ENCODE measurements at regions not wholly inside any gene's neighbourhood (a gene's known extent, or its start where the extent isn't known, plus 50 kb on each side); places are given as distances from the start of the nearest gene placed in this dataset.

GRCh38 chr12:107446476-107446875 lies 239.1 kb upstream of the PWP1 start:
- H3K4me3 ChIP-seq (ENCODE audit: low read depth, low read length) = no peak overlapping the region
- DNase-seq (ENCODE audit: low read depth) = no peak
- no peak for TF ChIP-seq CTCF (IDR thresholded peaks at IDR 0.05; ENCODE audit: insufficient read depth, low read length)

GRCh38 chr12:107447336-107447735 lies 238.3 kb upstream of the PWP1 start:
- no peak for DNase-seq (ENCODE audit: low read depth)
- no peak overlapping the region for H3K4me3 ChIP-seq (ENCODE audit: low read depth, low read length)
- no peak for TF ChIP-seq CTCF (IDR thresholded peaks at IDR 0.05; ENCODE audit: insufficient read depth, low read length)

GRCh38 chr12:107448198-107448597 lies 237.4 kb upstream of the PWP1 start:
- DNase-seq (ENCODE audit: low read depth) = peak; percentile 36
- H3K4me3 ChIP-seq (ENCODE audit: low read depth, low read length) = no peak overlapping the region
- peak; percentile 66 for TF ChIP-seq CTCF (IDR thresholded peaks at IDR 0.05; ENCODE audit: insufficient read depth, low read length)

GRCh38 chr12:107449891-107450290 lies 235.7 kb upstream of the PWP1 start:
- DNase-seq (ENCODE audit: low read depth) = peak; percentile 28
- TF ChIP-seq CTCF (IDR thresholded peaks at IDR 0.05; ENCODE audit: insufficient read depth, low read length) = no peak
- no peak overlapping the region for H3K4me3 ChIP-seq (ENCODE audit: low read depth, low read length)

GRCh38 chr12:107450541-107450940 lies 235.1 kb upstream of the PWP1 start:
- TF ChIP-seq CTCF (IDR thresholded peaks at IDR 0.05; ENCODE audit: insufficient read depth, low read length) = no peak
- no peak overlapping the region for H3K4me3 ChIP-seq (ENCODE audit: low read depth, low read length)
- DNase-seq (ENCODE audit: low read depth) = no peak

GRCh38 chr12:107451246-107451645 lies 234.4 kb upstream of the PWP1 start:
- DNase-seq (ENCODE audit: low read depth) = no peak
- H3K4me3 ChIP-seq (ENCODE audit: low read depth, low read length) = no peak overlapping the region
- no peak for TF ChIP-seq CTCF (IDR thresholded peaks at IDR 0.05; ENCODE audit: insufficient read depth, low read length)

GRCh38 chr12:107454109-107454830 lies 231.3 kb upstream of the PWP1 start:
- no peak overlapping the region for H3K4me3 ChIP-seq (ENCODE audit: low read depth, low read length)
- no peak for TF ChIP-seq CTCF (IDR thresholded peaks at IDR 0.05; ENCODE audit: insufficient read depth, low read length)
- DNase-seq (ENCODE audit: low read depth) = no peak
